HT-29 (cell line): ENCODE measurements at regions not wholly inside any gene's neighbourhood (a gene's known extent, or its start where the extent isn't known, plus 50 kb on each side); places are given as distances from the start of the nearest gene placed in this dataset.
"Not testable (repeated sequence)": the region's sequence is repeated elsewhere in the genome, so short reads cannot be mapped to it uniquely, and the experiment has no call there.

Source experiments
- DNase-seq: peaks from one replicate; pipeline ENCODE4 v3.0.0-alpha.2; 2015; ENCODE audit warnings: low spot score

- DNase-seq, result no peak
These were observed 160.1 kb downstream of the SPRY2 start for GRCh38 chr13:80180740-80181355.

GRCh38 chr13:80177327-80177726 lies 163.6 kb downstream of the SPRY2 start:
- DNase-seq, result no peak

- DNase-seq, result no peak
These were observed 167.7 kb downstream of the SPRY2 start for GRCh38 chr13:80173224-80173623.

- DNase-seq, result no peak
These were observed 169.8 kb downstream of the SPRY2 start for GRCh38 chr13:80171096-80171495.

GRCh38 chr13:80168089-80168850 lies 172.7 kb downstream of the SPRY2 start:
- DNase-seq, result no peak

- no peak for DNase-seq
These were observed 174.6 kb downstream of the SPRY2 start for GRCh38 chr13:80166352-80166751.

- no peak for DNase-seq
These were observed 176.5 kb downstream of the SPRY2 start for GRCh38 chr13:80164462-80164861.

- DNase-seq, result no peak
These were observed 179.0 kb downstream of the SPRY2 start for GRCh38 chr13:80161896-80162295.

- DNase-seq, result no peak
These were observed 179.7 kb downstream of the SPRY2 start for GRCh38 chr13:80161219-80161618.

GRCh38 chr13:80160110-80160509 lies 180.8 kb downstream of the SPRY2 start:
- DNase-seq, result no peak

- no peak for DNase-seq
These were observed 183.5 kb downstream of the SPRY2 start for GRCh38 chr13:80157261-80157932.

GRCh38 chr13:80152142-80152541 lies 188.8 kb downstream of the SPRY2 start:
- not testable (repeated sequence) for DNase-seq

GRCh38 chr13:80151016-80151415 lies 189.9 kb downstream of the SPRY2 start:
- DNase-seq, result no peak

GRCh38 chr13:80149736-80150135 lies 191.2 kb downstream of the SPRY2 start:
- no peak for DNase-seq

- no peak for DNase-seq
These were observed 195.7 kb downstream of the SPRY2 start for GRCh38 chr13:80145171-80145690.

GRCh38 chr13:80144493-80144892 lies 196.4 kb downstream of the SPRY2 start:
- DNase-seq, result no peak

- no peak for DNase-seq
These were observed 199.6 kb downstream of the SPRY2 start for GRCh38 chr13:80141123-80141849.

GRCh38 chr13:80140685-80141084 lies 200.2 kb downstream of the SPRY2 start:
- no peak for DNase-seq

- no peak for DNase-seq
These were observed 201.7 kb downstream of the SPRY2 start for GRCh38 chr13:80139196-80139595.

- DNase-seq, result no peak
These were observed 202.9 kb downstream of the SPRY2 start for GRCh38 chr13:80137994-80138393.

- no peak for DNase-seq
These were observed 206.6 kb downstream of the SPRY2 start for GRCh38 chr13:80134346-80134745.
